HepG2 (cell line): ENCODE measurements at regions not wholly inside any gene's neighbourhood (a gene's known extent, or its start where the extent isn't known, plus 50 kb on each side); places are given as distances from the start of the nearest gene placed in this dataset.
A peak's percentile ranks its signal among the peaks of the same experiment; 100 is the strongest.

Experiments used
- ATAC-seq: fragments of 200-7000 bp; cut with Tn5 transposase; 3 replicates; pipeline ENCODE4 v1.9.1; 2020; ENCODE audit warnings: mild to moderate bottlenecking, moderate library complexity
- BruUV-seq: library from RNA; stranded (reverse); fragments of 400-500 nt; replicated peaks from 2 replicates; lab custom pipeline; 2021; lab: Mats Ljungman, UMichigan
- CTCF ChIA-PET: fragments of 300-600 bp; formaldehyde crosslinking; extraction: SDS; loops from one replicate; lab custom pipeline; 2021; ENCODE audit warnings: low total read pairs, inconsistent platforms, low intra/inter-chr PET ratio; lab: Yijun Ruan, JAX
- POLR2A ChIA-PET: fragments of 350-600 bp; sonication (Branson Sonifier 250); formaldehyde crosslinking; loops from one replicate; lab custom pipeline; 2020; ENCODE audit warnings: antibody characterized with exemption, inconsistent platforms; lab: Yijun Ruan, JAX
- DNase-seq: peaks from one replicate; pipeline ENCODE4 v3.0.0-alpha.2; 2015; ENCODE audit warnings: low spot score
- FAIRE-seq: peaks from 3 replicates; lab custom pipeline; 2011; peaks lifted over from hg19 to GRCh38; lab: Jason Lieb, UNC
- H2AFZ ChIP-seq: one replicate; pipeline ENCODE4 v1.6.1; 2011; ENCODE audit warnings: low read length, inconsistent platforms
- H3K27ac ChIP-seq: fragments of 300-600 bp; 3 replicates; pipeline ENCODE4 v1.8.0; 2011; ENCODE audit warnings: mixed run types, mild to moderate bottlenecking, mixed read lengths, low read length, inconsistent platforms; ENCODE audit not compliant: insufficient read depth; ENCODE audit errors: extremely low read length
- H3K27me3 ChIP-seq, 2 experiments: fragments of 200-600 bp in 1 of 2; 2 replicates in 1 of 2; 3 replicates in 1 of 2; pipeline versions ENCODE4 v1.6.0 to v1.8.0; 2011; ENCODE audit warnings: low read length in 2 of 2, mild to moderate bottlenecking in 2 of 2, moderate library complexity in 2 of 2, inconsistent platforms in 1 of 2; ENCODE audit not compliant: insufficient read depth in 2 of 2, control insufficient read depth in 1 of 2
- H3K36me3 ChIP-seq, 2 experiments: fragments of 200-600 bp in 1 of 2; replicated peaks in 1 of 2; 2 replicates in 1 of 2; 3 replicates in 1 of 2; pipeline versions ENCODE4 v1.5.1 to v1.8.0; 2011; ENCODE audit warnings: low read length in 2 of 2, inconsistent platforms in 1 of 2; ENCODE audit not compliant: insufficient read depth in 2 of 2, control insufficient read depth in 1 of 2
- H3K4me1 ChIP-seq: 2 replicates; pipeline ENCODE4 v1.5.1; 2012; ENCODE audit warnings: low read length, inconsistent platforms; ENCODE audit not compliant: insufficient read depth
- H3K4me2 ChIP-seq: 2 replicates; pipeline ENCODE4 v1.6.0; 2011; ENCODE audit warnings: low read depth, low read length, inconsistent platforms
- H3K4me3 ChIP-seq, 3 experiments: fragments of 200-600 bp in 1 of 3; sonication (generic), shearing (Covaris generic) in 1 of 3; replicated peaks in 1 of 3; 2 replicates each; pipeline ENCODE4 v1.5.1; 2011 to 2016; ENCODE audit warnings: low read length in 3 of 3, inconsistent platforms in 2 of 3, low read depth in 2 of 3, mild to moderate bottlenecking in 2 of 3, control low read depth in 1 of 3, mixed read lengths in 1 of 3; ENCODE audit not compliant: insufficient read depth in 1 of 3
- H3K79me2 ChIP-seq: one replicate; pipeline ENCODE4 v1.6.1; 2011; ENCODE audit warnings: low read length, inconsistent platforms; ENCODE audit not compliant: insufficient read depth
- H3K9ac ChIP-seq: 2 replicates; pipeline ENCODE4 v1.6.0; 2011; ENCODE audit warnings: mild to moderate bottlenecking, low read depth, low read length, inconsistent platforms; ENCODE audit not compliant: insufficient read depth
- H3K9me3 ChIP-seq: 2 replicates; pipeline ENCODE4 v1.5.1; 2012; ENCODE audit warnings: mild to moderate bottlenecking, low read length
- H4K20me1 ChIP-seq: 2 replicates; pipeline ENCODE4 v1.6.0; 2011; ENCODE audit warnings: inconsistent platforms, mild to moderate bottlenecking, low read length, moderate library complexity; ENCODE audit not compliant: insufficient read depth
- NAIF1 ChIP-seq: sonication (generic); formaldehyde crosslinking; IDR thresholded peaks from 2 replicates; pipeline ENCODE4 v1.5.0; 2020; ENCODE audit warnings: mild to moderate bottlenecking, missing genetic modification reagents, borderline replicate concordance
- U2AF1 ChIP-seq: fragments of 200-400 bp; formaldehyde crosslinking; optimal IDR thresholded peaks from 2 replicates; pipeline ENCODE3; 2017; ENCODE audit warnings: mild to moderate bottlenecking, low read depth, low read length
- XRCC5 ChIP-seq: fragments of 200-400 bp; formaldehyde crosslinking; optimal IDR thresholded peaks from 2 replicates; pipeline ENCODE3; 2017; ENCODE audit warnings: mild to moderate bottlenecking, low read length
- ZFP1 ChIP-seq: IDR thresholded peaks from 2 replicates; pipeline ENCODE4 v1.6.1; 2016
- ZGPAT ChIP-seq: IDR thresholded peaks from 2 replicates; pipeline ENCODE4 v1.6.1; 2016; ENCODE audit warnings: mild to moderate bottlenecking
- ZNF574 ChIP-seq: sonication (generic); formaldehyde crosslinking; IDR thresholded peaks from 2 replicates; pipeline ENCODE4 v1.4.0; 2020; ENCODE audit warnings: missing genetic modification reagents
- ZNF589 ChIP-seq: sonication (generic); formaldehyde crosslinking; conservative IDR thresholded peaks from 2 replicates; pipeline ENCODE4 v1.8.0; 2022; ENCODE audit warnings: mild to moderate bottlenecking, moderate library complexity, missing genetic modification reagents
- ZNF646 ChIP-seq: sonication (generic); formaldehyde crosslinking; IDR thresholded peaks from 2 replicates; pipeline ENCODE4 v1.9.0; 2021; ENCODE audit warnings: mild to moderate bottlenecking, missing genetic modification reagents
- ZNF713 ChIP-seq: sonication (generic); formaldehyde crosslinking; IDR thresholded peaks from 2 replicates; pipeline ENCODE4 v1.4.0; 2020; ENCODE audit warnings: mild to moderate bottlenecking, missing genetic modification reagents
- ZNF770 ChIP-seq: sonication (generic); formaldehyde crosslinking; IDR thresholded peaks from 2 replicates; pipeline ENCODE4 v1.5.0; 2020; ENCODE audit warnings: mild to moderate bottlenecking, missing genetic modification reagents
- WGBS: methylation state at CpG from one replicate; pipeline ENCODE4 v1.1.6; 2017; ENCODE audit warnings: low lambda C conversion rate; 5-methylcytosine and 5-hydroxymethylcytosine counted together
- in situ Hi-C: cut with HindIII; loops from 2 replicates; pipeline ENCODE4 v1.10.0; 2017; ENCODE audit warnings: low pct_unique_long_range_greater_than_20kb; ENCODE audit not compliant: extremely low pct_ligation_motif_present
- intact Hi-C: fragments of 100-400 bp; cut with micrococcal nuclease; formaldehyde crosslinking; loops from one replicate; pipeline ENCODE4 v1.10.0; 2022; ENCODE audit not compliant: unreplicated experiment

GRCh38 chr14:53472306-53472705 is 319.2 kb upstream of the DDHD1 start (continued):
- no peak for TF ChIP-seq ZNF770

GRCh38 chr14:53470351-53471043 is 317.4 kb upstream of the DDHD1 start:
- intact Hi-C loops (no loop called here), in situ Hi-C loops (no loop called here)
- ChIA-PET CTCF (no interaction called here), POLR2A (no interaction called here)
- Histone ChIP-seq H3K4me1 (no peaks in the 10 kb centered on the region), H3K4me2 (no peak overlapping the region), H3K4me3 (no peak overlapping the region), H3K79me2 (no peaks in the 10 kb centered on the region), H3K9me3 (no peaks in the 10 kb centered on the region), H3K36me3 (no peaks in the 10 kb centered on the region), H3K27ac (no peak overlapping the region), H2AFZ (no peak overlapping the region), H3K9ac (no peak overlapping the region), H4K20me1 (no peaks in the 10 kb centered on the region), H3K27me3 (no peaks in the 10 kb centered on the region; a peak in 1 of 5 replicates)
- 50% methylated on average over 2 of the region's 2 CpGs for WGBS
- FAIRE-seq (no peak), ATAC-seq (peak; percentile 43; the same call in 2 of the 3 replicates), DNase-seq (peak; percentile 12)
- no TSS peak for BruUV-seq
- TF ChIP-seq XRCC5 (no peak), ZNF713 (CRISPR knock-in tag) (no peak), ZFP1 (CRISPR knock-in tag) (no peak), ZNF589 (CRISPR knock-in tag) (no peak), ZNF574 (no peak), U2AF1 (no peak), ZGPAT (CRISPR knock-in tag) (no peak), NAIF1 (CRISPR knock-in tag) (no peak), ZNF646 (CRISPR knock-in tag) (no peak)
